Natural killer cell (primary cell): ENCODE measurements at regions not wholly inside any gene's neighbourhood (a gene's known extent, or its start where the extent isn't known, plus 50 kb on each side); places are given as distances from the start of the nearest gene placed in this dataset.
"Not testable (repeated sequence)": the region's sequence is repeated elsewhere in the genome, so short reads cannot be mapped to it uniquely, and the experiment has no call there.

Source experiments
- ATAC-seq, 3 donors: fragments of 150-1000 bp in 2 of 3; fragments of 200-7000 bp in 1 of 3; cut with Tn5 transposase; 1 replicate in 1 of 3; 2 replicates in 2 of 3; pipeline ENCODE4 v1.10.0; 2021; ENCODE audit warnings: mild to moderate bottlenecking in 2 of 3, moderate library complexity in 2 of 3
- DNase-seq, 2 donors: peaks; one replicate each; pipeline versions ENCODE4 v3.0.0 to v3.0.0-alpha.2; 2013 to 2021; ENCODE audit warnings: mixed read lengths in 1 of 2
- H3K27ac ChIP-seq: one replicate; pipeline ENCODE4 v1.5.1; 2013; ENCODE audit warnings: mild to moderate bottlenecking, low read length
- H3K27me3 ChIP-seq: one replicate; pipeline ENCODE4 v1.6.1; 2013; ENCODE audit warnings: low read length; ENCODE audit not compliant: control insufficient read depth, insufficient read depth
- H3K36me3 ChIP-seq: one replicate; pipeline ENCODE4 v1.6.1; 2013; ENCODE audit warnings: low read length; ENCODE audit not compliant: control insufficient read depth, insufficient read depth
- H3K4me1 ChIP-seq: one replicate; pipeline ENCODE4 v1.6.1; 2013; ENCODE audit warnings: low read length; ENCODE audit not compliant: control insufficient read depth, insufficient read depth
- H3K4me3 ChIP-seq: one replicate; pipeline ENCODE4 v1.5.1; 2013; ENCODE audit warnings: low read length
- H3K9me3 ChIP-seq: one replicate; pipeline ENCODE4 v1.6.1; 2013; ENCODE audit warnings: low read length; ENCODE audit not compliant: control insufficient read depth, insufficient read depth
- H3K27ac Mint-ChIP-seq, 2 donors: one replicate each; pipeline ENCODE4 v1.8.0; 2022; ENCODE audit warnings: mild to moderate bottlenecking in 2 of 2, mixed read lengths in 2 of 2, moderate library complexity in 1 of 2
- H3K27me3 Mint-ChIP-seq, 2 donors: one replicate each; pipeline ENCODE4 v1.8.0; 2022; ENCODE audit warnings: low read depth in 2 of 2, mixed read lengths in 2 of 2
- H3K36me3 Mint-ChIP-seq: one replicate; pipeline ENCODE4 v1.8.0; 2022; ENCODE audit warnings: mixed read lengths
- H3K4me1 Mint-ChIP-seq, 2 donors: one replicate each; pipeline ENCODE4 v1.8.0; 2022; ENCODE audit warnings: mixed read lengths in 2 of 2
- H3K4me3 Mint-ChIP-seq: one replicate; pipeline ENCODE4 v1.8.0; 2022; ENCODE audit warnings: mild to moderate bottlenecking, moderate library complexity, mixed read lengths
- H3K9me3 Mint-ChIP-seq, 2 donors: one replicate each; pipeline ENCODE4 v1.8.0; 2022; ENCODE audit warnings: mixed read lengths in 2 of 2
- CTCF ChIP-seq: fragments of 200-600 bp; IDR thresholded peaks from one replicate; pipeline ENCODE4 v1.8.0; 2022; ENCODE audit warnings: antibody characterized with exemption
- WGBS: methylation state at CpG from one replicate; pipeline ENCODE4 v1.1.7; 2013; ENCODE audit warnings: missing lambda C conversion rate; ENCODE audit not compliant: insufficient coverage; 5-methylcytosine and 5-hydroxymethylcytosine counted together
- intact Hi-C: fragments of 100-400 bp; cut with micrococcal nuclease; formaldehyde crosslinking; loops from one replicate; pipeline ENCODE4 v1.14.2; 2022

- intact Hi-C loops = no loop called here
- H3K4me3 ChIP-seq = no peak overlapping the region
- no peaks in the 10 kb centered on the region for H3K36me3 ChIP-seq
- TF ChIP-seq CTCF = no peak
- no peak overlapping the region for H3K27ac ChIP-seq
- no peaks in the 10 kb centered on the region for H3K4me1 Mint-ChIP-seq
- no peaks in the 10 kb centered on the region for H3K9me3 ChIP-seq
- no peaks in the 10 kb centered on the region for H3K4me1 ChIP-seq
- peaks cover 11 to 17% of the 10 kb centered on the region in 2 donors for H3K9me3 Mint-ChIP-seq
- no peak for DNase-seq
- no peaks in the 10 kb centered on the region for H3K27me3 Mint-ChIP-seq
- H3K4me3 Mint-ChIP-seq = no peak overlapping the region
- WGBS = no CpG with 5 or more reads among the region's 2 CpGs
- no peaks in the 10 kb centered on the region for H3K36me3 Mint-ChIP-seq
- H3K27me3 ChIP-seq = no peaks in the 10 kb centered on the region
- no peak for ATAC-seq
- H3K27ac Mint-ChIP-seq = no peak overlapping the region
Observed at GRCh38 chr2:192628017-192628416, 433.3 kb upstream of the TMEFF2 start.

DNA sequence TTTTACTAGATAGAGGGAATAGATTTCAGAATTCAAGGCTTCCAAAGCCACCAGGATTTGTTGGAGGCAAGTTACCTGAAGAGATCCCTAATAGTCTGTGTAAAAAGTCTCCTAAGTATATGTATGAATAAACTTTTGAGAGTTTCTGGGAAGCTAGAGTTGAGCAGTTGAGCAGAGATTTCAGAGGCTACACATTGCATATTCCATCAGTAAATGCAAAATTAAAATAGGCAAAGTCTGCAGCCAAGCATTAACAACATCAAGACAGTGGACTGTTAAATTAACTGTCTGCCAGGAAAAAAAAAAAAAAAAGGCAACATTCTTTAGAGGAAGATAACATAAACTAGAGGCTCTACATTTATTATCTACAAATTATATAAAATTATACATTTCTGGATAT is 420.4 kb upstream of the TMEFF2 start:
- Mint-ChIP-seq H3K9me3 (peaks cover 0 to 9% of the 10 kb centered on the region in 2 donors), H3K4me1 (no peaks in the 10 kb centered on the region), H3K36me3 (no peaks in the 10 kb centered on the region), H3K27ac (no peak overlapping the region), H3K4me3 (no peak overlapping the region), H3K27me3 (no peaks in the 10 kb centered on the region)
- ATAC-seq (no peak), DNase-seq (no peak)
- Histone ChIP-seq H3K4me3 (no peak overlapping the region), H3K9me3 (no peaks in the 10 kb centered on the region), H3K27ac (no peak overlapping the region), H3K27me3 (no peaks in the 10 kb centered on the region), H3K4me1 (no peaks in the 10 kb centered on the region), H3K36me3 (no peaks in the 10 kb centered on the region)
- TF ChIP-seq CTCF = no peak
- intact Hi-C loops = no loop called here

GRCh38 chr2:192604295-192604694 is 409.6 kb upstream of the TMEFF2 start:
- 92% methylated on average over 1 of the region's 1 CpG for WGBS
- ATAC-seq = no peak

DNA sequence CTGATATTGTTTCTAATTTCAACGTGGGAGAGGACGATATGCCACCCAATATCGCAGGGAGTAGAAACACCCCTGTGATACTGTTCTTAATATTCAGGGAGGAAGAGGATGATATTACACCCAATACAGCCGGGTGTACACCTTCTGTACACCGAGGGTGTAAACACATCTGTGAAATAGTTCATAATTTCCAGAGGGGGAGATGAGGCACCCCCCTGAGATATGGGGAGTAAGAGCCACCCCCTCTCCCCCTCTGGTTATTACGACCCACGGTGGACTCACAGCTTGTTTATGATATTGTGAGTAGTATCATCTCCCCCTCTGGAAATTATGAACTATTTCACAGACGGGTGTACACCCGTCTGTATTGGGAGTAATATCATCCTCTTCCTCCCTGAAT is 403.9 kb upstream of the TMEFF2 start:
- H3K9me3 ChIP-seq, H3K9me3 Mint-ChIP-seq, ATAC-seq, H3K4me3 ChIP-seq, H3K36me3 Mint-ChIP-seq, H3K27ac ChIP-seq, H3K27me3 ChIP-seq, H3K36me3 ChIP-seq, intact Hi-C loops, H3K27me3 Mint-ChIP-seq, DNase-seq, H3K4me3 Mint-ChIP-seq, H3K27ac Mint-ChIP-seq, H3K4me1 ChIP-seq, H3K4me1 Mint-ChIP-seq: not testable (repeated sequence)
- WGBS = 98% methylated on average over 5 of the region's 9 CpGs

More at GRCh38 chr2:192604295-192604694, 409.6 kb upstream of the TMEFF2 start:
- Histone ChIP-seq H3K27ac (no peak overlapping the region), H3K27me3 (no peaks in the 10 kb centered on the region), H3K4me1 (no peaks in the 10 kb centered on the region), H3K9me3 (peaks cover 6% of the 10 kb centered on the region), H3K4me3 (no peak overlapping the region), H3K36me3 (no peaks in the 10 kb centered on the region)
- TF ChIP-seq CTCF = no peak
- Mint-ChIP-seq H3K27ac (no peak overlapping the region), H3K4me1 (no peaks in the 10 kb centered on the region), H3K27me3 (no peaks in the 10 kb centered on the region), H3K36me3 (no peaks in the 10 kb centered on the region), H3K9me3 (peaks cover 7 to 8% of the 10 kb centered on the region in 2 donors), H3K4me3 (no peak overlapping the region)
- no peak for DNase-seq
- intact Hi-C loops = no loop called here
